ENCODE measurements at regions not wholly inside any gene's neighbourhood (a gene's known extent, or its start where the extent isn't known, plus 50 kb on each side); places are given as distances from the start of the nearest gene placed in this dataset.

- TF ChIP-seq CTCF (IDR thresholded peaks at IDR 0.05; ENCODE audit: borderline replicate concordance, extremely low read depth, low read length, poor library complexity, severe bottlenecking) (no peak), EZH2 (IDR thresholded peaks at IDR 0.05; ENCODE audit: borderline replicate concordance, low read depth, low read length, severe bottlenecking) (no peak)
These were observed 143.1 kb downstream of the NPY start for GRCh38 chr7:24427048-24427447.

Measured in DND-41 (cell line).